OCI-LY7 (cell line): ENCODE measurements at regions not wholly inside any gene's neighbourhood (a gene's known extent, or its start where the extent isn't known, plus 50 kb on each side); places are given as distances from the start of the nearest gene placed in this dataset.

Experiments
- BruUV-seq: library from RNA; stranded (reverse); fragments of 400-500 nt; replicated peaks from 2 replicates; lab custom pipeline; 2021; lab: Mats Ljungman, UMichigan
- CTCF ChIA-PET: fragments of 300-600 bp; sonication (Branson Sonifier 250); formaldehyde crosslinking; loops from one replicate; lab custom pipeline; 2022; ENCODE audit warnings: antibody characterized with exemption; ENCODE audit not compliant: unreplicated experiment; lab: Charles Lee
- POLR2A ChIA-PET: fragments of 300-600 bp; sonication (Branson Sonifier 250); formaldehyde crosslinking; loops from one replicate; lab custom pipeline; 2022; ENCODE audit warnings: antibody characterized with exemption; lab: Charles Lee
- DNase-seq: peaks from one replicate; pipeline ENCODE4 v3.0.0-alpha.2; 2015; ENCODE audit warnings: low spot score
- H2AFZ ChIP-seq: fragments of 200-600 bp; sonication (generic), shearing (Covaris generic); 2 replicates; pipeline ENCODE4 v1.6.1; 2014; ENCODE audit warnings: mild to moderate bottlenecking, antibody characterized with exemption, low read length, moderate library complexity
- H3K27ac ChIP-seq: fragments of 200-600 bp; sonication (generic); 2 replicates; pipeline ENCODE4 v1.5.1; 2014; ENCODE audit warnings: mixed run types, low read depth, mild to moderate bottlenecking, moderate library complexity, low read length, inconsistent platforms; ENCODE audit not compliant: poor library complexity, severe bottlenecking
- H3K36me3 ChIP-seq: fragments of 200-600 bp; sonication (generic); 2 replicates; pipeline ENCODE4 v1.6.1; 2014; ENCODE audit warnings: mild to moderate bottlenecking, antibody characterized with exemption, low read length, moderate library complexity, mixed read lengths; ENCODE audit not compliant: insufficient read depth
- H3K4me1 ChIP-seq: fragments of 200-600 bp; sonication (generic); 2 replicates; pipeline ENCODE4 v1.5.1; 2014; ENCODE audit warnings: mild to moderate bottlenecking, low read length; ENCODE audit not compliant: insufficient read depth, poor library complexity, severe bottlenecking
- H3K4me2 ChIP-seq: fragments of 200-600 bp; sonication (generic); 2 replicates; pipeline ENCODE4 v1.6.1; 2014; ENCODE audit warnings: mild to moderate bottlenecking, low read length
- H3K4me3 ChIP-seq: fragments of 200-600 bp; sonication (generic); 2 replicates; pipeline ENCODE4 v1.5.1; 2014; ENCODE audit warnings: mild to moderate bottlenecking, low read depth, low read length; ENCODE audit not compliant: poor library complexity, severe bottlenecking
- H3K79me2 ChIP-seq: fragments of 200-600 bp; sonication (generic); 2 replicates; pipeline ENCODE4 v1.6.1; 2016; ENCODE audit warnings: low read depth, mild to moderate bottlenecking, low read length, moderate library complexity, mixed read lengths; ENCODE audit not compliant: insufficient read depth
- H3K9me2 ChIP-seq: fragments of 200-600 bp; sonication (generic); 2 replicates; pipeline ENCODE4 v1.6.1; 2016; ENCODE audit warnings: mild to moderate bottlenecking, low read length, mixed read lengths; ENCODE audit not compliant: insufficient read depth
- H3K9me3 ChIP-seq: fragments of 200-600 bp; sonication (generic); 2 replicates; pipeline ENCODE4 v1.6.1; 2014; ENCODE audit warnings: mild to moderate bottlenecking, mixed run types, low read length, mixed read lengths
- H4K20me1 ChIP-seq: fragments of 200-600 bp; sonication (generic); 2 replicates; pipeline ENCODE4 v1.6.1; 2014; ENCODE audit warnings: mild to moderate bottlenecking, antibody characterized with exemption, low read length, moderate library complexity, mixed read lengths; ENCODE audit not compliant: insufficient read depth
- CTCF ChIP-seq: fragments of 200-600 bp; sonication (generic); conservative IDR thresholded peaks from 2 replicates; pipeline ENCODE4 v1.5.1; 2014; ENCODE audit warnings: mild to moderate bottlenecking, antibody characterized with exemption, low read length, moderate library complexity, mixed read lengths
- EZH2phosphoT487 ChIP-seq: fragments of 200-600 bp; sonication (generic); IDR thresholded peaks from 2 replicates; pipeline ENCODE4 v1.6.1; 2018; ENCODE audit warnings: low read depth, borderline replicate concordance, mild to moderate bottlenecking, mixed run types, antibody characterized with exemption, low read length, moderate library complexity, mixed read lengths
- intact Hi-C: fragments of 100-400 bp; cut with micrococcal nuclease; formaldehyde crosslinking; loops from one replicate; pipeline ENCODE4 v1.10.0; 2022; ENCODE audit not compliant: unreplicated experiment

- H3K4me2 ChIP-seq: no peak overlapping the region
- H3K4me1 ChIP-seq: no peaks in the 10 kb centered on the region
- intact Hi-C loops: no loop called here
- H2AFZ ChIP-seq: no peak overlapping the region
- H3K9me2 ChIP-seq: no peaks in the 10 kb centered on the region
- TF ChIP-seq CTCF: no peak
- H3K36me3 ChIP-seq: no peaks in the 10 kb centered on the region
- no TSS peak for BruUV-seq
- no peaks in the 10 kb centered on the region for H3K79me2 ChIP-seq
- H3K4me3 ChIP-seq: no peak overlapping the region
- no peak for DNase-seq
- no peaks in the 10 kb centered on the region for H4K20me1 ChIP-seq
- ChIA-PET POLR2A (no interaction called here), CTCF (no interaction called here)
- H3K27ac ChIP-seq: no peak overlapping the region
- H3K9me3 ChIP-seq: no peaks in the 10 kb centered on the region
Observed at GRCh38 chr14:86388216-86388615, 858.3 kb downstream of the FLRT2 start.

GRCh38 chr14:86373886-86374285 lies 843.9 kb downstream of the FLRT2 start:
- no peak for DNase-seq
- intact Hi-C loops: no loop called here
- Histone ChIP-seq H3K9me3 (no peaks in the 10 kb centered on the region), H3K4me2 (no peak overlapping the region), H3K4me3 (no peak overlapping the region), H3K27ac (no peak overlapping the region), H2AFZ (no peak overlapping the region), H3K79me2 (no peaks in the 10 kb centered on the region), H4K20me1 (no peaks in the 10 kb centered on the region), H3K36me3 (no peaks in the 10 kb centered on the region), H3K4me1 (no peaks in the 10 kb centered on the region), H3K9me2 (no peaks in the 10 kb centered on the region)
- no TSS peak for BruUV-seq
- ChIA-PET CTCF (no interaction called here), POLR2A (no interaction called here)
- TF ChIP-seq CTCF (no peak), EZH2phosphoT487 (no peak)

- H3K79me2 ChIP-seq: no peaks in the 10 kb centered on the region
- POLR2A ChIA-PET: interaction anchor here (1.0 kb wide), 1 partner anchor 129 kb away, joined by 3 read pairs; no protein-coding TSS in a partner anchor
- no peak overlapping the region for H3K4me2 ChIP-seq
- TF ChIP-seq EZH2phosphoT487 (no peak), CTCF (no peak)
- no peaks in the 10 kb centered on the region for H3K9me2 ChIP-seq
- intact Hi-C loops: no loop called here
- no peak overlapping the region for H2AFZ ChIP-seq
- CTCF ChIA-PET: no interaction called here
- H3K36me3 ChIP-seq: no peaks in the 10 kb centered on the region
- DNase-seq: no peak
- H4K20me1 ChIP-seq: no peaks in the 10 kb centered on the region
- no peaks in the 10 kb centered on the region for H3K9me3 ChIP-seq
- H3K4me3 ChIP-seq: no peak overlapping the region
- no peak overlapping the region for H3K27ac ChIP-seq
- no TSS peak for BruUV-seq
- H3K4me1 ChIP-seq: no peaks in the 10 kb centered on the region
Observed at GRCh38 chr14:86372402-86372801, 842.5 kb downstream of the FLRT2 start.
